ENCODE measurements at regions not wholly inside any gene's neighbourhood (a gene's known extent, or its start where the extent isn't known, plus 50 kb on each side); places are given as distances from the start of the nearest gene placed in this dataset.

GRCh38 chr3:106227068-106227467 is 358.3 kb upstream of the CBLB start:
- H3K9ac ChIP-seq (ENCODE audit: low read depth, low read length, poor library complexity, severe bottlenecking) = no peak overlapping the region
- H3K36me3 ChIP-seq (ENCODE audit: insufficient read depth, low read length) = no peaks in the 10 kb centered on the region
- H3K27me3 ChIP-seq (ENCODE audit: insufficient read depth, low read length, poor library complexity, severe bottlenecking) = no peaks in the 10 kb centered on the region
- no peak overlapping the region for H3K4me3 ChIP-seq (ENCODE audit: low read length, poor library complexity, severe bottlenecking)
- H3F3A ChIP-seq (ENCODE audit: low read depth) = no peaks in the 10 kb centered on the region
- H2AFZ ChIP-seq (ENCODE audit: low read length) = no peak overlapping the region
- H3K9me3 ChIP-seq (ENCODE audit: insufficient read depth, low read depth, low read length) = no peaks in the 10 kb centered on the region; the same call in 1 of the 2 replicates
- H3K4me2 ChIP-seq (ENCODE audit: low read depth, low read length, poor library complexity, severe bottlenecking) = no peak overlapping the region
- H3K4me1 ChIP-seq (ENCODE audit: insufficient read depth, low read length, poor library complexity, severe bottlenecking) = peaks cover 10% of the 10 kb centered on the region
- H4K20me1 ChIP-seq (ENCODE audit: insufficient read depth, low read length, poor library complexity, severe bottlenecking) = no peaks in the 10 kb centered on the region
- no peaks in the 10 kb centered on the region for H3K9me2 ChIP-seq (replicated peaks; ENCODE audit: low read depth, low read length)
- H3K79me2 ChIP-seq (ENCODE audit: insufficient read depth, low read length) = no peaks in the 10 kb centered on the region
- TF ChIP-seq CTCF (conservative IDR thresholded peaks at IDR 0.05; ENCODE audit: low read length) (no peak), EZH2phosphoT487 (IDR thresholded peaks at IDR 0.05; ENCODE audit: borderline replicate concordance) (no peak)

- TF ChIP-seq EZH2phosphoT487 (IDR thresholded peaks at IDR 0.05; ENCODE audit: borderline replicate concordance) (no peak), CTCF (conservative IDR thresholded peaks at IDR 0.05; ENCODE audit: low read length) (no peak)
- Histone ChIP-seq H3K79me2 (ENCODE audit: insufficient read depth, low read length) (no peaks in the 10 kb centered on the region), H3K9me3 (ENCODE audit: insufficient read depth, low read depth, low read length) (no peaks in the 10 kb centered on the region), H2AFZ (ENCODE audit: low read length) (no peak overlapping the region), H3K4me2 (ENCODE audit: low read depth, low read length, poor library complexity, severe bottlenecking) (no peak overlapping the region), H3K27me3 (ENCODE audit: insufficient read depth, low read length, poor library complexity, severe bottlenecking) (no peaks in the 10 kb centered on the region), H3K4me3 (ENCODE audit: low read length, poor library complexity, severe bottlenecking) (no peak overlapping the region), H3K9ac (ENCODE audit: low read depth, low read length, poor library complexity, severe bottlenecking) (no peak overlapping the region), H3K9me2 (replicated peaks; ENCODE audit: low read depth, low read length) (no peaks in the 10 kb centered on the region), H4K20me1 (ENCODE audit: insufficient read depth, low read length, poor library complexity, severe bottlenecking) (no peaks in the 10 kb centered on the region), H3K36me3 (ENCODE audit: insufficient read depth, low read length) (no peaks in the 10 kb centered on the region), H3K4me1 (ENCODE audit: insufficient read depth, low read length, poor library complexity, severe bottlenecking) (peaks cover 10% of the 10 kb centered on the region), H3F3A (ENCODE audit: low read depth) (no peaks in the 10 kb centered on the region)
Observed at GRCh38 chr3:106228271-106228670, 359.5 kb upstream of the CBLB start.

- Histone ChIP-seq H3K36me3 (ENCODE audit: insufficient read depth, low read length) (no peaks in the 10 kb centered on the region), H3K9me2 (replicated peaks; ENCODE audit: low read depth, low read length) (no peaks in the 10 kb centered on the region), H4K20me1 (ENCODE audit: insufficient read depth, low read length, poor library complexity, severe bottlenecking) (no peaks in the 10 kb centered on the region), H3K4me1 (ENCODE audit: insufficient read depth, low read length, poor library complexity, severe bottlenecking) (peaks cover 10% of the 10 kb centered on the region), H3K9me3 (ENCODE audit: insufficient read depth, low read depth, low read length) (no peaks in the 10 kb centered on the region), H2AFZ (ENCODE audit: low read length) (no peak overlapping the region), H3K27me3 (ENCODE audit: insufficient read depth, low read length, poor library complexity, severe bottlenecking) (no peaks in the 10 kb centered on the region), H3F3A (ENCODE audit: low read depth) (no peaks in the 10 kb centered on the region), H3K4me3 (ENCODE audit: low read length, poor library complexity, severe bottlenecking) (no peak overlapping the region), H3K4me2 (ENCODE audit: low read depth, low read length, poor library complexity, severe bottlenecking) (no peak overlapping the region), H3K79me2 (ENCODE audit: insufficient read depth, low read length) (no peaks in the 10 kb centered on the region), H3K9ac (ENCODE audit: low read depth, low read length, poor library complexity, severe bottlenecking) (no peak overlapping the region)
- TF ChIP-seq CTCF (conservative IDR thresholded peaks at IDR 0.05; ENCODE audit: low read length) (no peak), EZH2phosphoT487 (IDR thresholded peaks at IDR 0.05; ENCODE audit: borderline replicate concordance) (no peak)
Observed at GRCh38 chr3:106229495-106230278, 360.9 kb upstream of the CBLB start.
